NCI-H128 (cell line): ENCODE measurements at regions not wholly inside any gene's neighbourhood (a gene's known extent, or its start where the extent isn't known, plus 50 kb on each side); places are given as distances from the start of the nearest gene placed in this dataset.

Experiments used
- DNase-seq: peaks from one replicate; lab custom pipeline; 2025; ENCODE audit not compliant: unreplicated experiment; lab: John Stamatoyannopoulos, UW

GRCh38 chr5:62685221-62685620 lies 106.6 kb downstream of the LRRC70 start:
- no peak for DNase-seq

GRCh38 chr5:62684310-62684709 lies 105.7 kb downstream of the LRRC70 start:
- no peak for DNase-seq

- no peak for DNase-seq
These were observed 103.4 kb downstream of the LRRC70 start for GRCh38 chr5:62682059-62682458.

- no peak for DNase-seq
These were observed 102.7 kb downstream of the LRRC70 start for GRCh38 chr5:62681117-62681850.

- no peak for DNase-seq
These were observed 101.5 kb downstream of the LRRC70 start for GRCh38 chr5:62680121-62680520.
